CD4-positive, alpha-beta T cell treated with Interleukin-12 subunit alpha and Interleukin-12 subunit beta, for 1 hour (primary cell): ENCODE measurements at regions not wholly inside any gene's neighbourhood (a gene's known extent, or its start where the extent isn't known, plus 50 kb on each side); places are given as distances from the start of the nearest gene placed in this dataset.
"Not testable (repeated sequence)": the region's sequence is repeated elsewhere in the genome, so short reads cannot be mapped to it uniquely, and the experiment has no call there.

Experiments
- DNase-seq: peaks from one replicate; pipeline ENCODE4 v3.0.0-alpha.2; 2020

- DNase-seq: no peak
Measured at GRCh38 chr6:6749702-6750491, 161.4 kb downstream of the LY86 start.

GRCh38 chr6:6750594-6751265 lies 162.2 kb downstream of the LY86 start:
- no peak for DNase-seq

DNA sequence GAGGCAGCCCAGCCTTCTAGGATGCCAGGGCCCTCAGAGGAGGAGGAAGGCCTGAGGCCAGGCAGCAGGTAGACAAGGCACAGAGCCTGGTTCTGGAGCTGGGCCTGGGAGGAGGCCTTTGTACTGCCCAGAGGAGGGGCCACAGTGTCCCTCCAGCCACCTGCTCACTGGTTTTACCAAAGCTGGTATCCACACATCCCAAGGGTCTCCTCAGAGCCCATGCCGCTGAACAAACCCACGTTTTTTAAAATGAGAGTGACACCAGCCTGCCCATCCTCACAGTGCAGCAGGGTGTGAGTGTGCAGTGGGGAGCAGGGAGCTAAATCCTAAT lies 162.7 kb downstream of the LY86 start:
- no peak for DNase-seq

DNA sequence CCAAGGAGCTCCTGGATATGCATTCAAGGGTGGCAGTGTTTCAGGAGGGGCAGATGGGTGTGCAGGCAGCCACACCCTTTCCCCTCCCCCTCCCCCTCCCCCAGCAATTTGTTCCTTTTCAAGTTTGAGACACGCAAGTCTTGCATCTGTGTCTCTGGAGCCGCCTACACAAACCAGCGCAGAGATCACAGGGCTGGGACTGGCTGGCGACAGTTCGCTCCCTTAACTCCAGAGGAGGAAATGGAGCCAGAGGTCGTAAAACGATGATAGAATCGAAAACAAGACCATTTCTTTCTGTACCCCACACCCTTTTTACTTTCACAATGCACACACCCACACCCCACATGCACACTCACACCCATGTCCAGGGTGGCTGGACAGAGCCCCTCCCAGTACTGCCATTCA lies 163.1 kb downstream of the LY86 start:
- no peak for DNase-seq

- no peak for DNase-seq
Measured at GRCh38 chr6:6752129-6752528, 163.6 kb downstream of the LY86 start.

GRCh38 chr6:6753301-6753700 lies 164.8 kb downstream of the LY86 start:
- no peak for DNase-seq

DNA sequence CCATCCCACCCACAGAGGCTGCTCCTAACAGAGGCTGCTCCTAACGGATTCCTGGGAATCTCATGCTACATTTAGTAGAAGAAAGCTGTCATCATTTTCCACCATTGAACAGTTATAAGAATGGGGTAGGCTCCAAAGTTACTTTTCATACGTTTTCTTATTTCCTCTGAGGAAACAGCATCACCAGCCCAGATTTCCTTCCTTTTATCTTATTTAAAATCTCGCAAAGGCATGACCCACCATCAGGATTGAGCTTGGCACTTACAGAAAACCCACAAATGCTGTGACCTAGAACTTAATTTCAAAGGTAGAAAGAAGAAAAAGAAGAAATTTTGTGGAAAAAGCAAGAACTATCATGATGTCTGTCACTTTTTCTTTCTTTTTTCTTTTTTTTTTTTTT lies 168.0 kb downstream of the LY86 start:
- no peak for DNase-seq

GRCh38 chr6:6758546-6758914 lies 170.0 kb downstream of the LY86 start:
- DNase-seq: no peak

GRCh38 chr6:6758915-6759654 lies 170.6 kb downstream of the LY86 start:
- DNase-seq: peak; percentile 27

- no peak for DNase-seq
Measured at GRCh38 chr6:6760002-6760401, 171.5 kb downstream of the LY86 start.

DNA sequence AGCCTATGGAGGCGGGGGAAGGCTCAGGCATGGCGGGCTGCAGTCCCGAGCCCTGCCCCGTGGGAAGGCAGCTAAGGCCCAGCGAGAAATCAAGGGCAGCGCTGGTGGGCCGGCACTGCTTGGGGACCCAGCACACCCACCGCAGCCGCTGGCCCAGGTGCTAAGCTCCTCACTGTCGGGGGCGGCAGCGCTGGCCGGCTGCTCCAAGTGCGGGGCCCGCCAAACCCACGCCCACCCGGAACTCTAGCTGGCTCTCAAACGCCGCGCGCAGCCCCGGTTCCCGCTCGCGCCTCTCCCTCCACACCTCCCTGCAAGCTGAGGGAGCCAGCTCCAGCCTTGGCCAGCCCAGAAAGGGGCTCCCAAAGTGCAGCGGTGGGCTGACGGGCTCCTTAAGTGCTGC lies 174.0 kb downstream of the LY86 start:
- DNase-seq: not testable (repeated sequence)

DNA sequence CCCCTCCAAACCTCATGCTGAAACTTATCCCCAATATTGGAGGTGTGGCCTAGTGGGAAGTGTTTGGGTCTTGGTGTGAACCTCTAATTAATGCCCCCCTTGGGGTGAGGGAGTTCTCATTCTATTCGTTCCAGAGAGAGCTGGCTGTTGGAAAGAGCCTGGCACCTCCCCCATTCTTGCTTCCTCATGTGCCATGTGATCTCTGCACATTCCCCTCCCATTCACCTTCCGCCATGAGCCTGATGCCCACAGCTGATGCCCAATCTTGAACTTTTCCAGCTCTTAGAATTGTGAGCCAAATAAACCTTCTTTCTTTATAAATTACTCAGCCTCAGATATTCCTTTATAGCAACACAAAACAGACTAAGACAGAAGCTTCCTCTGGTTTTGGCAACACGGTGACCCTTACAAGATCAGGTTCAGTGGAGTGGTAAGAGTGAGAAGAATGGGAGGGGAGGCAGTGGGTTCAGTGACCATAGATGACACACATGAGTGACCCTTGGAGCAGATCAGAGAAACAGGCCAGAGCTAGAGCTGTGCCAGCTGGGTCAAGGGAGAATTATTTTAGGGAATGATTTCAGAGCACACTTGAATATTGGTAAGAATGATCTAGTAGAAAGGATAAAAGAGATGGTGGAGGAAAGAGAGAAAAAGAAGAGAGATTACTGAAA lies 176.4 kb downstream of the LY86 start:
- DNase-seq: no peak

- no peak for DNase-seq
Measured at GRCh38 chr6:6766230-6766905, 177.8 kb downstream of the LY86 start.

DNA sequence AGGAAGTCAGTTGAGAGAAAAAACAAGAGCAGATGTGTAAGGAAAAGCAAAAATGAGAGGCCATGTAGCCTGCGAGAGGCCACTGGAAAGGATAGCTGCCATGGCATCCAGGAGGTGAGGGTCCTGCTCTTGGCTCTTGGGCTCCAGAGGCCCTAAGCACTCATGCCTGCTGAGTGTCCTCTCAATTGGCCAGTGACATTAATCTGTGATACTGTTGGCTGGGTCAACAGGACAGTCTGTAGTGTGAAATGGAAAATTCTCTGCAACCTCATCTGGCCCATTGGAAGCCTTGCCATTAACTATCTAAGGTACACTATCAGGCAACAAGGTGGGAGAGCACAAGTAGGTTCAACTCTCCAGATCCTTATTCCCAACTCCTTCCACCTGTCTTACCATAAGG lies 180.9 kb downstream of the LY86 start:
- no peak for DNase-seq

- no peak for DNase-seq
Measured at GRCh38 chr6:6771224-6771945, 182.9 kb downstream of the LY86 start.

DNA sequence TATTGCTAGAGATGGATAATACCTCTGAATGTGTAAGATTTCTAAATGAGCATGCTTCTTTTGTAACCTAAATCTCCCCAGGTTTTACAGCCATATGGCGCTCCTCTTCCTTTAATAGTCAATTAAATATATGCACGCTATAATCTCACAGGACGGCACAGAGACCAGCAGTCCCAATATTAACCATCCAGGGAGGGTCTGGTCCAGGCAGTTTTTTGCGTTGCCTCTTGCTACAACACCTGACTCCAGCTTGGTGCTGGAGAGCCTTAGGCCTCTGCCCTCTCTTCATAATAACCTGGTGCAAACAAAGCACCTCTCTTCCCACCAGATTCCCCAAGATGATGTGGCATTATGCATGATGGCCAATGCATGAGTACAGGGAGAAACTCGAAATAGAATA lies 183.4 kb downstream of the LY86 start:
- no peak for DNase-seq

- no peak for DNase-seq
Measured at GRCh38 chr6:6772751-6773150, 184.2 kb downstream of the LY86 start.

DNA sequence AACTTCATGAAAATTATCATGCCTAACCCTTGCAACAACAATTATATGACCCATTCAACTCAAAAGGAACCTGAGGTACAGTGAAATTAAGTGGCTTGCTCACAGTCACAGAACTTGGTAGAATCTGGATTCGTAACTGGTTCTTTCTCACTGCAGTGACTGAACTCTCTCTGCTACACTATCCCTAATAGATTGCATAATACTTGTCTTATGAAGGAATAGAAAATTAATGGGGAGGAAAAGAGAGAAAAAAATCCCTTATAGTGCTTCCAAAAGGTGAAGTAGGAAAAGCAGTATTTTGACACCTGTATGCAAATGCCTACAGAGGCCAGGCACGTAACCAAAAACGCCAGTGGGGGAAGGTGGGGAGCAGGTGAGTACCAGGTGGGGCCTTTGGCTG lies 186.6 kb downstream of the LY86 start:
- no peak for DNase-seq

DNA sequence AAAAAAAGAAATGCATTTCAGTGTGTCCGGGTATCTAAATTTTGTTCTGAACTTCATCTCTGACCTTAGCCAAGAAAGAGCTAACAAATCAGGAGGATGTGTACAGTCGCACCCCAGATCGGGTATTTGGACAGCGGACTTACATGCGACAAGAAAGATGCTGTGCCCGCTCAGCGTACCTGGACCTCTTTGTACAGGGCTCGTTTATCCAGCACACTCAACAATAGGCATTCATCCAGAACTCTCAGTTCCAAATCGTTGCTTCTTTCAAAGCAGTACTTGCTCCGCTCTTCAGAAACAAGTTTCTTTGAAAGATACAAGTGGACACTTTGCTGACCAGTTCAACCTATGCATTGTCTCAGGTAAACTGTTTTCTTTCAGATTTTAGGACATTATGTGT lies 191.7 kb downstream of the LY86 start:
- no peak for DNase-seq

GRCh38 chr6:6781172-6781872 lies 192.8 kb downstream of the LY86 start:
- no peak for DNase-seq

DNA sequence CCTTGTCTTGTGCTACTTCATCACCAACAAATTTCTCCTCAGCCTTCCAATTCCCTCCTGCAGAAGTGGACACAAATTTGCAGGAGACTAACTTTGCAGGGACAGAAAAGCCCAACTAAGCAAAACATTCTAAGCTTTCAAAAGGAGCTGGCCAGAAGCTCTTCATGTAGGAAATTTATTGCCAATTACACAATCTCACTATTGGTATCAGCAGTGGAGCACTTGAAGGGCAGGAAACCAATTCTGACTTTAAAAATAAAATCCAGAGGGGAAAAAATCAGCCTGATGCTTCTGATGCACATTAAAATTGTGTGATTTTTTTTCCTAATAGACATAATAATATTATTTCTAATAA lies 193.3 kb downstream of the LY86 start:
- DNase-seq: no peak

- DNase-seq: no peak
Measured at GRCh38 chr6:6783721-6784120, 195.2 kb downstream of the LY86 start.
